ENCODE measurements at regions not wholly inside any gene's neighbourhood (a gene's known extent, or its start where the extent isn't known, plus 50 kb on each side); places are given as distances from the start of the nearest gene placed in this dataset.

DNA sequence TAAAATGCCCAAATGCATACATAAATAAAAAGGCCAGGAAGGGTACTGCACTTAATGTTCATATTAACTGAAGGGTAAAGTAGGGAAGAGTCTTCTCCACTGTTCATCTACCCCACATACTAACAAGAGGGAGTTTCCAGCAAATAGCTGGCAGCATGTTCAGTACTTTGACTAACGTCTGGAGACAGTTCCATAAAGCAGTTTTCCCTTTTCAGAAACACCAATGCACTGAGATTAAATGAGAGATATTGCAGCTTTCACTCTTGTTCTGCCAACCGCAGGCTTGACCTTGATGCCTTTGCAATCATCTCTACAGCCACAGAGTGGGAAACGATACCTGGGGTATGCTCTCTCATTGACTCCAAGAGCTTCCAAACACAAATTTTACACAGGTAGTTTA is 2123.1 kb upstream of the TENM3 start:
- TF ChIP-seq CTCF (IDR thresholded peaks at IDR 0.05) (no peak), POLR2A (IDR thresholded peaks at IDR 0.05) (no peak)
